Activated T-helper 2 cell treated with anti-CD3 and anti-CD28 coated beads, Interferon-gamma antibody, Interleukin-2, Interleukin-4, amounts not matched to agents 10 μg/mL and 5 μg/mL and 100 μg/mL, durations not matched to agents 14 hours and 24 hours and 36 hours (primary cell): ENCODE measurements at regions not wholly inside any gene's neighbourhood (a gene's known extent, or its start where the extent isn't known, plus 50 kb on each side); places are given as distances from the start of the nearest gene placed in this dataset.
"Not testable (repeated sequence)": the region's sequence is repeated elsewhere in the genome, so short reads cannot be mapped to it uniquely, and the experiment has no call there.

ENCODE experiments used
- DNase-seq: peaks from one replicate; pipeline ENCODE4 v3.0.0; 2021; ENCODE audit warnings: low spot score
- H3K27ac Mint-ChIP-seq: one replicate; pipeline ENCODE4 v1.8.0; 2021; ENCODE audit warnings: mixed read lengths
- H3K27me3 Mint-ChIP-seq: one replicate; pipeline ENCODE4 v1.8.0; 2021; ENCODE audit warnings: low read depth, mixed read lengths
- H3K36me3 Mint-ChIP-seq: one replicate; pipeline ENCODE4 v1.8.0; 2021; ENCODE audit warnings: low read depth, mixed read lengths
- H3K4me1 Mint-ChIP-seq: one replicate; pipeline ENCODE4 v1.8.0; 2021; ENCODE audit warnings: low read depth, mixed read lengths
- H3K4me3 Mint-ChIP-seq: one replicate; pipeline ENCODE4 v1.8.0; 2021; ENCODE audit warnings: low read depth, mild to moderate bottlenecking, moderate library complexity, mixed read lengths
- H3K9me3 Mint-ChIP-seq: one replicate; pipeline ENCODE4 v1.8.0; 2021; ENCODE audit warnings: mixed read lengths
- intact Hi-C: fragments of 100-400 bp; cut with micrococcal nuclease; formaldehyde crosslinking; loops from one replicate; pipeline ENCODE4 v1.15.1; 2023

DNA sequence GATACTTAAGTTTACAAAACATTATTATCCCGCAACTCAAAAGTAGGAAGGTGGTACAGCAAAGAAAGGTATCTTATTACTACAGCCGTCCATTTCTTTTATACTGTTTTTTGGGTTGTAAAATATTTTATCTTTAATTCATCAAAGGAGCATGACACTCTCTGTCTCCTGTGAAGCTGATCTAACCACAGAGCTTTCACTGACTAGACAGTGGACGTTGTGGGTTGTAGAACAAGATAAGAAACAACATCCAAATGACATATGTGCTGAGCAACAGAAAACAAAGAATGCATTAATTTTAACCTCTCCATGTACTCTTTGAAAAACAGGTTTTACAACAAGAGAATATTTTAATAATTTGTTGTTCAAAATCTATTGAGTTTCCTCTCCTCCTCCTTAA lies 195.9 kb upstream of the FBXO33 start:
- no peak overlapping the region for H3K4me3 Mint-ChIP-seq
- H3K36me3 Mint-ChIP-seq = no peaks in the 10 kb centered on the region
- DNase-seq = no peak
- no peak overlapping the region for H3K27ac Mint-ChIP-seq
- no peaks in the 10 kb centered on the region for H3K4me1 Mint-ChIP-seq
- peaks cover 16% of the 10 kb centered on the region for H3K9me3 Mint-ChIP-seq
- H3K27me3 Mint-ChIP-seq = no peaks in the 10 kb centered on the region
- intact Hi-C loops = no loop called here

DNA sequence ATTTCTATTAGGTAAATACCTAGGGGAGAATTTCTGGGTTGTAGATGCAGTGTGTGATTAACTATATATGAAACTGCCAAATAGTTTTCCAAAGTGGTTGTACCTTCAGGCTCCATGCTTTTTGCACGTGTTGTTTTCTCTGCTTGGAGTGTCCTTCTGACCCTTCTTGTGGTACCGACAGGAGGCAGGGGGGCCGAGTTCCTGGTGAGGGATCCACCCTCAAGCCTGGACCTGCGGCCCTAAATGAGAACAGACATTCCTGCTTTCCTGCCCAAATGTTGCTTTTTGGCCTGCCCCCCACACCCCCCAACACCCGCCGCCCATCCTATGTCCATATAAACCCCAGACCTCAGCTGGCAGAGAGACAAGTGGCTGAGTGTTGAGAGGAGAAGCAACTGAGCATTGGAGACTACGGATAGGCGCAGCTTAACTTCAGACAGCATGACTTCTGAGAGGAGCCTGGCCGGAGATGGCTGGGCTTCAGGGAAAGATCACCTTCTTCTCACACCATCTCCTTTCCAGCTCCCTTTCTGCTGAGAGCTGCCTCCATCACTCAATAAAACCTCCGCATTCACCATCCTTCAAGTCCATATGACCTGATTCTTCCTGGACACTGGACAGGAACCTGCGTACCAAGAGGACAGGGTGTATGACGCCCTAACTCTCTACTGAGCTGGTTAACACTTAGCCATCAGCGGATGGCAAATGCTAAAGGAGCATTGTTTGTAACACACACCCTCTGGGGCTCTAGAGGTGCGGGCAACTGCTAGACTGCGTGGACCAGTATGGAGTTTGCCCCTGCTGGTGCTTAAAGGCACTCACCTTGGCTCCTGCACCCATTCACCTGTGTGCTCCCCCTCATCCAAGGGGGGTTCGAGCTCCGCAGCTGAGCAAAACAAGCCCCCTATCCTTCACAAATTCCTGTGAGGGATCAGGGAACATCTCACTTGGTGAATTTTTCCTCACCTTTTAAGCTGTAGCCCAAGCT lies 194.7 kb upstream of the FBXO33 start:
- Mint-ChIP-seq H3K27me3 (no peaks in the 10 kb centered on the region), H3K27ac (no peak overlapping the region), H3K9me3 (peaks cover 25% of the 10 kb centered on the region), H3K4me3 (no peak overlapping the region), H3K36me3 (no peaks in the 10 kb centered on the region), H3K4me1 (no peaks in the 10 kb centered on the region)
- no peak for DNase-seq
- intact Hi-C loops = no loop called here

DNA sequence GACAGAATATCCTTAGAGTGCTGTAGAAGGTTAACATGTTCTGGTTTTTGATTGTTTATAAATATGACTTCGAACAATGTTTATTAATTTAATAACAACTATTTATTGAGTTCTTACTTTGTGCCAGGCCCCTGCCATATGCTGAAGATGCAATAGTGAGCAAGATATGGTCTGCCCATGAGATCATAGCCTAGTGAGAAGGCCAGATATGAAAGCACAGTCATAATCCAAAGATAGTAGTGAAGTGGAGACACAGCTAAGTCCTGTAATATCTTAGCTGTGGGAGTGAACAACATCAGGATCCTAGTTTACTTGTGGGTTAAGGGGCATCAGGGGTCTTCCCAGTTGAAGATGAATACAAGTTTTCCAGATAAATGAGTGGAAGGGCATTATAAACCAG lies 189.4 kb upstream of the FBXO33 start:
- intact Hi-C loops = no loop called here
- no peaks in the 10 kb centered on the region for H3K4me1 Mint-ChIP-seq
- H3K4me3 Mint-ChIP-seq = no peak overlapping the region
- peaks cover 37% of the 10 kb centered on the region for H3K9me3 Mint-ChIP-seq
- DNase-seq = no peak
- no peak overlapping the region for H3K27ac Mint-ChIP-seq
- H3K36me3 Mint-ChIP-seq = no peaks in the 10 kb centered on the region
- H3K27me3 Mint-ChIP-seq = no peaks in the 10 kb centered on the region

DNA sequence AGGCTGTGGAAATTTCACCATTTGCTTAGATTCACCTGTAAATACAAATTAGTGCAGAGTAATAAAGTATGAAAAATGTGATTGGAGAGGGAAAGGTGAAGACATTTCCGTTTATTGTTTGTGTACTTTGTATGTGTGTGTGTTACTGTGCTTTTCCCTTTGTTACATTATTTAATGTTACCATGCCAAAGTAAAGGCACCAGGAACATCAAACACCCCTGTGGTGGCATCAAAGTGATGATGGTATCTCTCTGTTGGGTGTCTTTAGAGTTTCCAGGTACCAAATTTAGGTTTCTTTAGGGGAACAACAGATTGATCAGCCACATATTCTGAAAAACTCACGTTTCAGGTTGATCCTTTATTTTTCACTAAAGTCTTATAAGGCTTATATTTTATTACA lies 189.0 kb upstream of the FBXO33 start:
- H3K36me3 Mint-ChIP-seq = no peaks in the 10 kb centered on the region
- no peak for DNase-seq
- peaks cover 35% of the 10 kb centered on the region for H3K9me3 Mint-ChIP-seq
- H3K27me3 Mint-ChIP-seq = no peaks in the 10 kb centered on the region
- no peak overlapping the region for H3K27ac Mint-ChIP-seq
- no peaks in the 10 kb centered on the region for H3K4me1 Mint-ChIP-seq
- H3K4me3 Mint-ChIP-seq = no peak overlapping the region
- intact Hi-C loops = no loop called here

DNA sequence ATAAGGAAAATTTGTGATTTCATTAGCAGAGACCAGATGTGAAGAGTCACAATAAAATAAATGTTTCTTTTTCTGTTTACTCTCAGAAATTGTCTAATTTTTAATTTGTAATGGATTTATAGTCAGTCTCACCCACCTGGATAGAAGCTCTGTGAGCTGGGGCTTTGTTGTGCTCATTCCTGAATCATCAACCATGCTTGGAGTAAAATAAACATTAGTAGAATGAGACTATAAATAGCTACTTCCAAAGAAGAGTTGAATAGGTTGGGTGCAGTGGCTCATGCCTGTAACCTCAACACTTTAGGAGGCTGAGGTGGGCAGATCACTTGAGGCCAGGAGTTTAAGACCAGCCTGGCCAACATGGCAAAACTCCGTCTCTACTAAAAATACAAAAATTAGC lies 185.3 kb upstream of the FBXO33 start:
- H3K36me3 Mint-ChIP-seq = no peaks in the 10 kb centered on the region
- intact Hi-C loops = no loop called here
- DNase-seq = no peak
- H3K9me3 Mint-ChIP-seq = peaks cover 27% of the 10 kb centered on the region
- no peak overlapping the region for H3K27ac Mint-ChIP-seq
- H3K27me3 Mint-ChIP-seq = no peaks in the 10 kb centered on the region
- no peak overlapping the region for H3K4me3 Mint-ChIP-seq
- H3K4me1 Mint-ChIP-seq = no peaks in the 10 kb centered on the region

DNA sequence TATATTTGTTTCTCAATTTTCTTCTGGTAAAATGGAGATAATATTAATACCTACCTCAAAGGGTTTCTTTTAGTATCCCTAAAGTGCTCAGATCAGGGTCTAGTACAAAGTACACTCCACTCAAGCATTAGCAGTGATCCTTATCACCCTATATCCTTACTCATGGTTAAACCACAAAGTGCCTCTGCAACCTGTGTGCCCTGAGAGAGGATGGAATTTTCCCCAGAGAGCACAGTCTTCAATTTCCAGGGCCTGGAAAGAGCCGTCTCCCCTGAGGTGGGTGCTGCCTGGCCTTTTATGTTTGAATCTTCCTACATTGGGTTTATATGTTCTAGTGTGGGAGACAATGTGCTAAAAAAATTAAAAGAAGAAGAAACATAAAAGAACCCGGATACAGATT lies 183.1 kb upstream of the FBXO33 start:
- no peaks in the 10 kb centered on the region for H3K27me3 Mint-ChIP-seq
- intact Hi-C loops = no loop called here
- H3K9me3 Mint-ChIP-seq = peaks cover 23% of the 10 kb centered on the region
- no peaks in the 10 kb centered on the region for H3K36me3 Mint-ChIP-seq
- H3K27ac Mint-ChIP-seq = no peak overlapping the region
- H3K4me3 Mint-ChIP-seq = no peak overlapping the region
- no peak for DNase-seq
- no peaks in the 10 kb centered on the region for H3K4me1 Mint-ChIP-seq

DNA sequence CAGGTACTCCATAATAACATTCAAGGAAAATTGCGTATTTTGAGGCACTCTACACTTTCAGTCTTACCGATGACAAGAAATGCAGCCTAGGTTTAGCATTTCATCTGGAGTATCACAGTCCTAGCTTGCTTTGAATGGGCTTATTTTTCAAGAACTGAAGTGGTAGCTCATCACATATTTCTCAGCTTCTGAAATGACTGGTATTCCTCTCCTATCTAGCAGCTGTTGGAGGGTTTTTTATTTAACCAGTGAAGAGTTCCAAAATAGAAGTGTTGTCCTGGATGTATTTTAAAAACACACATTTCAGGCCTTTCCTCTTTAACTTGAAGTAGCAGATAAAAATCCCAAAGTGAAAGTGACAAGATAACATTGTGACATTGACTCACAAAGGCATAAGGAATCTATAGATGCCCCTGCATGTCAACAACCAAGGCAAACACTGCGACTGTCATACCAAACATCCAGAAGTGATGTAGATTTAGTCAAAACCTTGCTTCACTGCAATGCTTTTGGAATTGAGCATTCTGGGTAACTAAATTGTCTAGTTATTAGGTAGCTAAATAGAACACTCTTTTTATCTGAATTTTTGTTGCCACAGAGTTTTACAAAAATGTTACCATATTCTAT lies 182.2 kb upstream of the FBXO33 start:
- Mint-ChIP-seq H3K27me3 (no peaks in the 10 kb centered on the region), H3K9me3 (peaks cover 20% of the 10 kb centered on the region), H3K4me1 (no peaks in the 10 kb centered on the region), H3K36me3 (no peaks in the 10 kb centered on the region), H3K4me3 (no peak overlapping the region), H3K27ac (no peak overlapping the region)
- DNase-seq = no peak
- intact Hi-C loops = no loop called here

DNA sequence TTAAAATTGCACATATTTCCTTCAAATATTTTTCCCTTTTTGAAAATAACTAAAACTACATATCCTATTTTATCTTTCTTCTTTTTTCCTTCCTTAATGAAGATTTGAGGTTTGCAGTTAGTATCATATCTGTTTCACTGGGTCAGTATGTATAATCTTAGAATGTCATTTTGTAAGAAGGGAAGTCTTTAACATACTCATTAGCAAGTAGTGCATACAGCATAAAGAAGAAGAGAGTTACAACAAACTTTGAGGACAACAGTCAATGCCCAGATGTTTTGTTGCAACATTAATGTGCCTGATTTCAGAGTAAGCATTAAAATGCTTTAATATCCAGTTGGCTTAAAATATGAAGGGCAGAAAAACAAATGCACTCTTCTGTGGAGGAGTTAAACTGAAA lies 176.9 kb upstream of the FBXO33 start:
- no peaks in the 10 kb centered on the region for H3K4me1 Mint-ChIP-seq
- H3K9me3 Mint-ChIP-seq = peaks cover 17% of the 10 kb centered on the region
- H3K4me3 Mint-ChIP-seq = no peak overlapping the region
- H3K27ac Mint-ChIP-seq = no peak overlapping the region
- intact Hi-C loops = no loop called here
- DNase-seq = no peak
- H3K36me3 Mint-ChIP-seq = no peaks in the 10 kb centered on the region
- no peaks in the 10 kb centered on the region for H3K27me3 Mint-ChIP-seq

DNA sequence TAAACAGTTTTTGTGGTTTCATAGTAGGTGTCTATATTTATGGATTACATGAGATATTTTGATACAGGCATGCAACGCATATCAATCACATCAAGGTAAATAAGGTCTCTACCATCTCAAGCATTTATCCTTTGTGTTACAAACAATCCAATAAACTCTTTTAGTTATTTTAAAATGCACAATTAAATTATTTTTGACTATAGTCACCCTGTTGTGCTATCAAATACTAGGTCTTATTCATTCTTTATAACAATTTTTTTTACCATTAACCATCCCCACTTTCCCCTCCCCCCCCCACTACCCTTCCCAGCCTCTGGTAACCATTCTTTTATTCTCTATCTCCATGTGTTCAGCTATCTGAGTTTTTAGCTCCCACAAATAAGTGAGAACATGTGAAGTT lies 175.7 kb upstream of the FBXO33 start:
- Mint-ChIP-seq H3K27ac (no peak overlapping the region), H3K36me3 (no peaks in the 10 kb centered on the region), H3K9me3 (peaks cover 17% of the 10 kb centered on the region), H3K4me1 (no peaks in the 10 kb centered on the region), H3K27me3 (no peaks in the 10 kb centered on the region), H3K4me3 (no peak overlapping the region)
- intact Hi-C loops = no loop called here
- no peak for DNase-seq

DNA sequence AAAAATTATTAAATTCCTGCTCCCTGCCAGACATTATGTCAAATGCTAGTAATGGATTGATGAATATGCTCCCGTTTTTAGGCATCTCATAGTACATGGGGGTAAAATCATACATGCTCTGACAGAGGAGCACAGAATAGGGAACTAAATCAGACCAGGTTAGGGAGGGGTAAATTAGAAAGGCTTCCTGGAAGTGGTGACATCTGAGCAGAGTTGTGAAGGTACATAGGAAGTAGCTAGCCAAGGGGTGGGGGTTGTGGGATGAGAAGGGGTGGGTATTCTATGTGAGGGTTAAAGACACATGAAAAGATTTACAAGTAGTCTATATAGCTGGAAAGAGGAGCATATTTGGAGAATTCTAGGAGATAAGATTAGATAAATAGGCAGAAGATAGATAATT lies 171.7 kb upstream of the FBXO33 start:
- H3K27me3 Mint-ChIP-seq = no peaks in the 10 kb centered on the region
- intact Hi-C loops = no loop called here
- H3K36me3 Mint-ChIP-seq = no peaks in the 10 kb centered on the region
- no peak overlapping the region for H3K27ac Mint-ChIP-seq
- no peaks in the 10 kb centered on the region for H3K4me1 Mint-ChIP-seq
- H3K9me3 Mint-ChIP-seq = peaks cover 30% of the 10 kb centered on the region
- H3K4me3 Mint-ChIP-seq = no peak overlapping the region
- no peak for DNase-seq

DNA sequence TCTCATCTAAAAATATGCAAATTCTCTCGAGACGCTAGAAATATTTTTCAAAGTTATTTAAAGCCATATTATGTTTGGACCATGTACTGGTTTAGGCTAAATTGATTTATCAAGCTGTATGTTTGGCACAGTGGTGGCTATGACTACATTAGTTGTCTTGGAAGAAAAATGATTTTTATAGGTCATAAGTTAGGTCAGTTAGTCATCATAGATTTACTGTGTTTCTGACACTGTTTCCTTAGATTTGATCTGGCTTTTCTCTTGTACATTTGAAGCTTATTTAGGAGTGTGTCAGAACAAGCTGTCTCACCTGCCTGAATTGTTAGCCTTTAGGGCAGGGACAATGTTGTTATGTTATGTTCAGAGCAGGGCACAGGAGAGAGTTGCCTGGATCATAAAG lies 161.1 kb upstream of the FBXO33 start:
- no peaks in the 10 kb centered on the region for H3K4me1 Mint-ChIP-seq
- no peaks in the 10 kb centered on the region for H3K36me3 Mint-ChIP-seq
- peaks cover 25% of the 10 kb centered on the region for H3K9me3 Mint-ChIP-seq
- intact Hi-C loops = no loop called here
- DNase-seq = no peak
- H3K4me3 Mint-ChIP-seq = no peak overlapping the region
- no peak overlapping the region for H3K27ac Mint-ChIP-seq
- H3K27me3 Mint-ChIP-seq = no peaks in the 10 kb centered on the region

DNA sequence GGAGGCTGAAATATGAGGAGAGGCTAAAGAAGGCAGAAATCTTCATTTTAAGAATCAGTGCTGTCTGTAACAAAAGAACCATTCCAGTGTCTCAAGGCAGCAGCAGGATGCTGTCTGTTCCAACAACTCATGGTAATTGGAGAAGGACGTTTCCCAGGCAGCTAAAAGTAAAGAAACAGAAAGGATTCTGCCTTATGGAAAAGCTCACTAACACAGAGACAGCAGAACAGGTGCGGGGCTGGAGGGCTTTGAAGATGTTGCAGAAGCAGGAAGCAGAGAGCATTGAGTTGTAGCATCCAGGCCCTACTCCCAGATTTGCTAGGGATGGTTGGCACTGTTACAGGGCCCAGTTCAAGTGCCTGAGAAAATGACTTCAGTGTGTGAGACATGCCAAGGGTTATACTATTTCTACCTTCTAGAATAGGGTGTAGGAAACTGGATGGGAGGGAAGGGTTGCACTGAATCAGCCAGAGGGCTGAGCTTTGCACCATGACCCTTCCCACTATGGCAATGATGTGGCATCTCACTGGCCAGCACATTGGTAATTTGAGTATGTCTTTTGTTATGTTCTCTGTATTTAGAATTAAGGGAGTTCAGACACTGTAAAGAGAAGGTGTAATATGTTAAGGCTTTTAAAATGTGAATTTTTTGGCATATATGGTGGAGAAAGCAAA lies 160.0 kb upstream of the FBXO33 start:
- H3K4me1 Mint-ChIP-seq = no peaks in the 10 kb centered on the region
- intact Hi-C loops = no loop called here
- no peaks in the 10 kb centered on the region for H3K36me3 Mint-ChIP-seq
- DNase-seq = no peak
- no peak overlapping the region for H3K4me3 Mint-ChIP-seq
- no peak overlapping the region for H3K27ac Mint-ChIP-seq
- H3K27me3 Mint-ChIP-seq = no peaks in the 10 kb centered on the region
- H3K9me3 Mint-ChIP-seq = peaks cover 28% of the 10 kb centered on the region

DNA sequence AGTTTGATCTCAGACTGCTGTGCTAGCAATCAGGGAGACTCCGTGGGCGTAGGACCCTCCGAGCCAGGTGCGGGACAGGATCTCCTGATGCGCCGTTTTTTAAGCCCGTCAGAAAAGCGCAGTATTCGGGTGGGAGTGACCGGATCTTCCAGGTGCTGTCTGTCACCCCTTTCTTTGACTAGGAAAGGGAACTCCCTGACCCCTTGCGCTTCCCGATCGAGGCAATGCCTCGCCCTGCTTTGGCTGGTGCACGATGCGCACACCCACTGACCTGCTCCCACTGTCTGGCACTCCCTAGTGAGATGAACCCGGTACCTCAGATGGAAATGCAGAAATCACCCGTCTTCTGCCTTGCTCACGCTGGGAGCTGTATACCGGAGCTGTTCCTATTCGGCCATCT lies 157.6 kb upstream of the FBXO33 start:
- H3K4me1 Mint-ChIP-seq, H3K27ac Mint-ChIP-seq, H3K36me3 Mint-ChIP-seq, H3K4me3 Mint-ChIP-seq, DNase-seq, H3K27me3 Mint-ChIP-seq, intact Hi-C loops: not testable (repeated sequence)
- H3K9me3 Mint-ChIP-seq = peaks cover 27% of the 10 kb centered on the region
